HepG2 (cell line): ENCODE measurements at regions not wholly inside any gene's neighbourhood (a gene's known extent, or its start where the extent isn't known, plus 50 kb on each side); places are given as distances from the start of the nearest gene placed in this dataset.

ENCODE experiments used
- HNF1B ChIP-seq: sonication (generic); formaldehyde crosslinking; IDR thresholded peaks from 2 replicates; pipeline ENCODE4 v1.5.1; 2020; ENCODE audit warnings: mild to moderate bottlenecking, moderate library complexity, missing genetic modification reagents
- PRPF4 ChIP-seq: fragments of 200-400 bp; formaldehyde crosslinking; IDR thresholded peaks from 2 replicates; pipeline ENCODE4 v1.6.1; 2016; ENCODE audit warnings: low read length, low read depth; ENCODE audit not compliant: poor library complexity, severe bottlenecking
- STAT5B ChIP-seq: sonication (generic); formaldehyde crosslinking; IDR thresholded peaks from 2 replicates; pipeline ENCODE4 v1.4.0; 2020; ENCODE audit warnings: missing genetic modification reagents
- TFE3 ChIP-seq: IDR thresholded peaks from 2 replicates; pipeline ENCODE4 v1.6.1; 2016
- ZBTB25 ChIP-seq: IDR thresholded peaks from 2 replicates; pipeline ENCODE4 v1.6.1; 2018; ENCODE audit warnings: missing genetic modification reagents
- ZFP91 ChIP-seq: sonication (generic); formaldehyde crosslinking; IDR thresholded peaks from 2 replicates; pipeline ENCODE4 v1.9.0; 2022; ENCODE audit warnings: missing genetic modification reagents, mild to moderate bottlenecking, borderline replicate concordance
- ZNF10 ChIP-seq: sonication (generic); formaldehyde crosslinking; IDR thresholded peaks from 2 replicates; pipeline ENCODE4 v1.4.0; 2020; ENCODE audit warnings: mild to moderate bottlenecking, low read depth, missing genetic modification reagents, borderline replicate concordance
- ZNF543 ChIP-seq: sonication (generic); formaldehyde crosslinking; IDR thresholded peaks from 2 replicates; pipeline ENCODE4 v1.4.0; 2020; ENCODE audit warnings: mild to moderate bottlenecking, missing genetic modification reagents
- ZNF687 ChIP-seq: sonication (generic); formaldehyde crosslinking; IDR thresholded peaks from 2 replicates; pipeline ENCODE4 v1.5.1; 2020; ENCODE audit warnings: mild to moderate bottlenecking, missing genetic modification reagents, moderate library complexity

GRCh38 chr5:34586117-34586885 is 69.8 kb upstream of the RAI14 start (continued):
- TF ChIP-seq ZFP91 (CRISPR knock-in tag): no peak
- TF ChIP-seq ZBTB25: no peak
- peak; percentile 21 for TF ChIP-seq PRPF4
- TF ChIP-seq STAT5B: no peak
- peak; percentile 7; the same call in 1 of the 2 replicates for TF ChIP-seq HNF1B (CRISPR knock-in tag)
- TF ChIP-seq TFE3 (CRISPR knock-in tag): 0 out of 2 replicates have a peak, but pooled peaks have one; percentile 34
- TF ChIP-seq ZNF10 (CRISPR knock-in tag): no peak
- no peak for TF ChIP-seq ZNF543
- peak; percentile 22 for TF ChIP-seq ZNF687 (CRISPR knock-in tag)
